DND-41 (cell line): ENCODE measurements at regions not wholly inside any gene's neighbourhood (a gene's known extent, or its start where the extent isn't known, plus 50 kb on each side); places are given as distances from the start of the nearest gene placed in this dataset.

Experiments
- ATAC-seq: fragments of 200-7000 bp; cut with Tn5 transposase; 3 replicates; pipeline ENCODE4 v1.9.1; 2021; ENCODE audit warnings: low read depth; ENCODE audit not compliant: insufficient read depth
- DNase-seq: peaks from one replicate; pipeline ENCODE4 v3.0.0-alpha.2; 2020
- H2AFZ ChIP-seq: 2 replicates; pipeline ENCODE4 v1.6.0; 2012; ENCODE audit warnings: low read depth, low read length
- H3K27ac ChIP-seq: 2 replicates; pipeline ENCODE4 v1.5.1; 2012; ENCODE audit warnings: low read length, inconsistent platforms
- H3K27me3 ChIP-seq: fragments of 200-600 bp; sonication (generic); 2 replicates; pipeline ENCODE4 v1.6.0; 2012; ENCODE audit warnings: low read length, mild to moderate bottlenecking, inconsistent platforms; ENCODE audit not compliant: insufficient read depth, poor library complexity
- H3K36me3 ChIP-seq: 2 replicates; pipeline ENCODE4 v1.5.1; 2012; ENCODE audit warnings: low read length, inconsistent platforms; ENCODE audit not compliant: insufficient read depth
- H3K4me1 ChIP-seq: 2 replicates; pipeline ENCODE4 v1.5.1; 2012; ENCODE audit warnings: mild to moderate bottlenecking, low read length; ENCODE audit not compliant: insufficient read depth
- H3K4me2 ChIP-seq: 2 replicates; pipeline ENCODE4 v1.6.0; 2012; ENCODE audit warnings: mild to moderate bottlenecking, moderate library complexity, low read length, inconsistent platforms; ENCODE audit not compliant: insufficient read depth
- H3K4me3 ChIP-seq, 2 experiments: fragments of 200-600 bp in 1 of 2; shearing (Covaris generic) in 1 of 2; 2 replicates each; pipeline ENCODE4 v1.5.1; 2012 to 2016; ENCODE audit warnings: inconsistent platforms in 2 of 2, low read length in 2 of 2, mild to moderate bottlenecking in 2 of 2, low read depth in 1 of 2, moderate library complexity in 1 of 2
- H3K79me2 ChIP-seq: 2 replicates; pipeline ENCODE4 v1.6.0; 2012; ENCODE audit warnings: low read length, inconsistent platforms; ENCODE audit not compliant: insufficient read depth
- H3K9ac ChIP-seq: 2 replicates; pipeline ENCODE4 v1.6.0; 2012; ENCODE audit warnings: low read depth, mild to moderate bottlenecking, inconsistent platforms, low read length, moderate library complexity
- H3K9me3 ChIP-seq: 2 replicates; pipeline ENCODE4 v1.5.1; 2012; ENCODE audit warnings: low read length, moderate library complexity, mild to moderate bottlenecking, inconsistent platforms; ENCODE audit not compliant: insufficient read depth, severe bottlenecking
- H4K20me1 ChIP-seq: 2 replicates; pipeline ENCODE4 v1.6.0; 2012; ENCODE audit warnings: low read length; ENCODE audit not compliant: insufficient read depth
- CTCF ChIP-seq: IDR thresholded peaks from 2 replicates; pipeline ENCODE4 v1.5.1; 2012; ENCODE audit warnings: borderline replicate concordance, low read length, moderate library complexity, mild to moderate bottlenecking; ENCODE audit not compliant: poor library complexity, severe bottlenecking; ENCODE audit errors: extremely low read depth
- EZH2 ChIP-seq: IDR thresholded peaks from 3 replicates; pipeline ENCODE4 v1.6.1; 2012; ENCODE audit warnings: borderline replicate concordance, low read depth, mild to moderate bottlenecking, moderate library complexity, low read length, inconsistent platforms; ENCODE audit not compliant: severe bottlenecking

DNA sequence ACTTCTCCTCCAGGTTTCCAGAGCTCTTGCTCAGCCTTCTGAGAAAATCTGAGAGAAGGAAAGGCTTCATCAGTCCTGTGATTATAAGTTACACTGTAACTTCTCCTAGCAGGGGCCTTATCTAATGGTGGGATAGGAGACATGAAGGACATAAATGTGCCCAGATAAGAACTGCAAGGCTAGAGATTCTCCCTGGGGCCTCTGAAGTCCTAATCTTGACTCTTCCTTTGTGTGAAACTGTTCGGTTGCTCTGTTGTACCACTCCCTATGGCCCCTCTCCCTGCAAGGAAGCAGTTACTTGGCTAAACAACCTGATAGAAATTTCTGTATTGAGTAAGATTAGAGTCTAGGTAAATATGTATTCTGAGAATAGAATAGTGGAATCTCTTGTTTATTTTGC is 780.9 kb downstream of the ETS1 start:
- ATAC-seq (no peak), DNase-seq (no peak)
- Histone ChIP-seq H3K4me2 (no peak overlapping the region), H3K4me1 (no peaks in the 10 kb centered on the region), H3K79me2 (no peaks in the 10 kb centered on the region), H3K4me3 (no peak overlapping the region), H4K20me1 (no peaks in the 10 kb centered on the region), H2AFZ (no peak overlapping the region), H3K36me3 (no peaks in the 10 kb centered on the region), H3K9ac (no peak overlapping the region), H3K27me3 (no peaks in the 10 kb centered on the region), H3K27ac (no peak overlapping the region), H3K9me3 (no peaks in the 10 kb centered on the region)
- TF ChIP-seq EZH2 (no peak), CTCF (no peak)

DNA sequence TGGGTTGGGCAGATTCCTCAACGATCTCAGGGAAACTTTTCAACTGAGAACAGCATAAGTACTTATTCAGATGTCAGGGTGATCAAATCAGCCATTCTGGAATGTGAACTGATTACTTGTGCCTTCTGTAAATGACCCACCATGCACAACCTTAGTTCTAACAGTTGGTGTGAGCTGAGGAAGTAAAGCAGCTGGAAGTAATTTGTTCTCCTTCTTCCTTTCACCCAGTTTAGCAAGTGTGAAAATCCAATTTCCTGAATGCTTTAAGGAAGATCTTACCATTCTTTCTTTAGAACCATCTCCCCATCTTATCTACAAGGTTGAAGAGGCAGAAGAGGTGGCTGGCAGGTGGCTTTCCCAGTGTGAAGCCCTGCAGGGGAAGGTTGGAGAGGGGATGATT is 781.6 kb downstream of the ETS1 start:
- Histone ChIP-seq H3K36me3 (no peaks in the 10 kb centered on the region), H3K79me2 (no peaks in the 10 kb centered on the region), H3K9me3 (no peaks in the 10 kb centered on the region), H3K27ac (no peak overlapping the region), H2AFZ (no peak overlapping the region), H3K27me3 (no peaks in the 10 kb centered on the region), H3K4me2 (no peak overlapping the region), H4K20me1 (no peaks in the 10 kb centered on the region), H3K4me1 (no peaks in the 10 kb centered on the region), H3K9ac (no peak overlapping the region), H3K4me3 (no peak overlapping the region)
- DNase-seq = no peak
- TF ChIP-seq EZH2 (no peak), CTCF (no peak)
- ATAC-seq = no peak

DNA sequence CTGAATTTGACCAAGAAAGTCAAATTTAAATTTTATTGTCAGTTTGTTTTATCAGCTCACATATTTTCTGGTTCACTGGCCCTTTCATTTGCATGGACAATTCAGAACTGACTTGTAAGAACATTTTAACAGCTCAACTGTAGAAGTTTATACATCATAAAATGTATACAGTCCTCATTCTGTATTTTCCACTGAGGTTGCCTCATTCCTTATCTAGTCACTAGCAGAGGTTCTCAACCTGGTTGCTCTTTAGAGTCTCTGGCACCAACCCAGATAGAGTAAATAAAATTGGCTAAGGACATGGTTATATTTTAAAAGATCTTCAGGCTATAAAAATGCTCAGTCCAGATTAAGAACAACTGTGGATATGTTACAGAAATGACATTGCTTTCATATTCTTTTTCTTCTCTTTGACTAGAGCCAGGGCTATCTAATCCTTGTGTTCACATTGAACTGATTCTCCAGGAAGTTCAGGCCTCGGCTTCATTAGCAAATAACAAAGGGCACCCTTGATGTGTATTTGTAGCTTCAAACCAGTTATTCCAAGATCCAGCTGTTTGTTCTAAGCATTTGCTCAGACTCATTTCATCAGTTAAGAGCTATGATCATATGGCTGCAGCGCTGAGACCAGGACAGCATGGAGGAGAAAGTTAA is 782.5 kb downstream of the ETS1 start:
- H3K4me3 ChIP-seq = no peak overlapping the region
- no peak overlapping the region for H3K4me2 ChIP-seq
- no peaks in the 10 kb centered on the region for H3K4me1 ChIP-seq
- TF ChIP-seq EZH2 = no peak
- TF ChIP-seq CTCF = no peak
- no peak overlapping the region for H3K9ac ChIP-seq
- H3K79me2 ChIP-seq = no peaks in the 10 kb centered on the region
- ATAC-seq (no peak), DNase-seq (no peak)
- no peaks in the 10 kb centered on the region for H3K27me3 ChIP-seq
- H4K20me1 ChIP-seq = no peaks in the 10 kb centered on the region
- no peak overlapping the region for H2AFZ ChIP-seq
- H3K9me3 ChIP-seq = no peaks in the 10 kb centered on the region
- no peaks in the 10 kb centered on the region for H3K36me3 ChIP-seq
- H3K27ac ChIP-seq = no peak overlapping the region
